CD14-positive monocyte (primary cell): ENCODE measurements at regions not wholly inside any gene's neighbourhood (a gene's known extent, or its start where the extent isn't known, plus 50 kb on each side); places are given as distances from the start of the nearest gene placed in this dataset.

Experiments
- DNase-seq, 3 donors: peaks; one replicate each; pipeline ENCODE4 v3.0.0-alpha.2; 2011 to 2022
- H2AFZ ChIP-seq: 2 replicates; pipeline ENCODE4 v1.6.0; 2012; ENCODE audit warnings: mild to moderate bottlenecking, low read depth, low read length, inconsistent platforms; ENCODE audit not compliant: insufficient read depth, poor library complexity, severe bottlenecking
- H3K27ac ChIP-seq, 2 donors: 1 replicate in 1 of 2; 2 replicates in 1 of 2; pipeline ENCODE4 v1.5.1; 2012 to 2013; ENCODE audit warnings: low read length in 2 of 2, control low read depth in 1 of 2, inconsistent platforms in 1 of 2, low read depth in 1 of 2, mild to moderate bottlenecking in 1 of 2
- H3K27me3 ChIP-seq, 2 donors: one replicate each; pipeline versions ENCODE4 v1.6.0 to v1.6.1; 2011 to 2013; ENCODE audit warnings: low read length in 2 of 2; ENCODE audit not compliant: control insufficient read depth in 2 of 2, insufficient read depth in 2 of 2
- H3K36me3 ChIP-seq, 2 donors: replicated peaks in 1 of 2; 1 replicate in 1 of 2; 2 replicates in 1 of 2; pipeline versions ENCODE4 v1.5.1 to v1.6.1; 2012 to 2013; ENCODE audit warnings: low read length in 2 of 2, control low read depth in 1 of 2, inconsistent platforms in 1 of 2, mild to moderate bottlenecking in 1 of 2; ENCODE audit not compliant: insufficient read depth in 2 of 2, control insufficient read depth in 1 of 2
- H3K4me1 ChIP-seq, 2 donors: 1 replicate in 1 of 2; 2 replicates in 1 of 2; pipeline versions ENCODE4 v1.5.1 to v1.6.1; 2012 to 2013; ENCODE audit warnings: low read length in 2 of 2, control low read depth in 1 of 2, inconsistent platforms in 1 of 2, mild to moderate bottlenecking in 1 of 2, moderate library complexity in 1 of 2; ENCODE audit not compliant: insufficient read depth in 2 of 2, control insufficient read depth in 1 of 2
- H3K4me2 ChIP-seq: replicated peaks from 2 replicates; pipeline ENCODE3; 2012; ENCODE audit warnings: low read length, moderate library complexity, mild to moderate bottlenecking; ENCODE audit not compliant: poor library complexity, severe bottlenecking; ENCODE audit errors: extremely low read depth
- H3K4me3 ChIP-seq, 3 experiments: fragments of 200-600 bp in 1 of 3; sonication (generic) in 1 of 3; replicated peaks in 1 of 3; 1 replicate in 2 of 3; 2 replicates in 1 of 3; pipeline ENCODE4 v1.5.1; 2011 to 2013; ENCODE audit warnings: low read length in 3 of 3, mild to moderate bottlenecking in 3 of 3, control low read depth in 2 of 3, low read depth in 2 of 3, inconsistent platforms in 1 of 3, moderate library complexity in 1 of 3
- H3K79me2 ChIP-seq: 2 replicates; pipeline ENCODE4 v1.6.0; 2012; ENCODE audit warnings: mild to moderate bottlenecking, control low read depth, inconsistent platforms, low read length, moderate library complexity; ENCODE audit not compliant: insufficient read depth
- H3K9ac ChIP-seq: 2 replicates; pipeline ENCODE4 v1.6.0; 2017; ENCODE audit warnings: low read length, mild to moderate bottlenecking; ENCODE audit not compliant: insufficient read depth, poor library complexity, severe bottlenecking
- H3K9me3 ChIP-seq, 2 donors: replicated peaks in 1 of 2; 1 replicate in 1 of 2; 2 replicates in 1 of 2; pipeline versions ENCODE4 v1.5.1 to v1.6.1; 2012 to 2013; ENCODE audit warnings: low read length in 2 of 2, control low read depth in 1 of 2; ENCODE audit not compliant: control insufficient read depth in 1 of 2, insufficient read depth in 1 of 2
- H4K20me1 ChIP-seq: 2 replicates; pipeline ENCODE4 v1.6.0; 2012; ENCODE audit warnings: mild to moderate bottlenecking, low read length, control low read depth, moderate library complexity; ENCODE audit not compliant: insufficient read depth
- H3K27ac Mint-ChIP-seq, 7 donors: one replicate each; pipeline ENCODE4 v1.8.0; 2020; ENCODE audit warnings: mild to moderate bottlenecking in 7 of 7, mixed read lengths in 7 of 7, moderate library complexity in 6 of 7, inconsistent platforms in 2 of 7
- H3K27me3 Mint-ChIP-seq, 3 donors: one replicate each; pipeline ENCODE4 v1.8.0; 2021 to 2022; ENCODE audit warnings: low read depth in 3 of 3, mild to moderate bottlenecking in 3 of 3, mixed read lengths in 3 of 3, moderate library complexity in 3 of 3, inconsistent platforms in 1 of 3
- H3K36me3 Mint-ChIP-seq, 2 donors: one replicate each; pipeline ENCODE4 v1.8.0; 2020; ENCODE audit warnings: mixed read lengths in 2 of 2, inconsistent platforms in 1 of 2, mild to moderate bottlenecking in 1 of 2
- H3K4me1 Mint-ChIP-seq: one replicate; pipeline ENCODE4 v1.8.0; 2020; ENCODE audit warnings: mild to moderate bottlenecking, mixed read lengths
- H3K4me3 Mint-ChIP-seq, 2 donors: one replicate each; pipeline ENCODE4 v1.8.0; 2020; ENCODE audit warnings: mild to moderate bottlenecking in 2 of 2, mixed read lengths in 2 of 2, moderate library complexity in 1 of 2
- H3K9me3 Mint-ChIP-seq, 7 donors: one replicate each; pipeline ENCODE4 v1.8.0; 2020 to 2022; ENCODE audit warnings: mixed read lengths in 7 of 7, mild to moderate bottlenecking in 6 of 7, moderate library complexity in 6 of 7, inconsistent platforms in 2 of 7
- CTCF ChIP-seq: fragments of 200-600 bp; IDR thresholded peaks from one replicate; pipeline ENCODE4 v1.8.0; 2022; ENCODE audit warnings: antibody characterized with exemption, mild to moderate bottlenecking
- WGBS: methylation state at CpG from one replicate; pipeline ENCODE4 v1.1.5; 2013; ENCODE audit warnings: missing lambda C conversion rate; ENCODE audit not compliant: insufficient coverage; 5-methylcytosine and 5-hydroxymethylcytosine counted together
- intact Hi-C, 2 donors: fragments of 100-400 bp; cut with micrococcal nuclease; formaldehyde crosslinking; loops; one replicate each; pipeline versions ENCODE4 v1.15.0 to v1.15.1; 2023

- no peaks in the 10 kb centered on the region for H3K9me3 ChIP-seq
- H3K4me2 ChIP-seq, result no peak overlapping the region
- no peaks in the 10 kb centered on the region for H3K27me3 ChIP-seq
- H3K4me1 ChIP-seq, result no peaks in the 10 kb centered on the region
- DNase-seq, result no peak
- peaks cover 0 to 5% (median 3%) of the 10 kb centered on the region in 7 donors for H3K9me3 Mint-ChIP-seq
- H3K27ac Mint-ChIP-seq, result no peak overlapping the region
- no peak overlapping the region for H3K9ac ChIP-seq
- no peaks in the 10 kb centered on the region for H3K36me3 ChIP-seq
- H4K20me1 ChIP-seq, result no peaks in the 10 kb centered on the region
- intact Hi-C loops, result no loop called here
- TF ChIP-seq CTCF, result no peak
- H3K27ac ChIP-seq, result no peak overlapping the region
- H3K4me1 Mint-ChIP-seq, result no peaks in the 10 kb centered on the region
- H3K27me3 Mint-ChIP-seq, result peaks cover 0 to 1% (median 0%) of the 10 kb centered on the region in 3 donors
- no peak overlapping the region for H3K4me3 ChIP-seq
- H3K36me3 Mint-ChIP-seq, result no peaks in the 10 kb centered on the region
- H3K79me2 ChIP-seq, result no peaks in the 10 kb centered on the region
- H2AFZ ChIP-seq, result no peak overlapping the region
- no peak overlapping the region for H3K4me3 Mint-ChIP-seq
Measured at GRCh38 chr2:147353072-147353381, 491.8 kb upstream of the ACVR2A start.

- intact Hi-C loops, result no loop called here
- no peak overlapping the region for H3K4me3 Mint-ChIP-seq
- H3K36me3 Mint-ChIP-seq, result no peaks in the 10 kb centered on the region
- Histone ChIP-seq H4K20me1 (no peaks in the 10 kb centered on the region), H2AFZ (no peak overlapping the region), H3K9ac (no peak overlapping the region), H3K79me2 (no peaks in the 10 kb centered on the region), H3K27me3 (no peaks in the 10 kb centered on the region), H3K9me3 (no peaks in the 10 kb centered on the region), H3K36me3 (no peaks in the 10 kb centered on the region), H3K4me3 (no peak overlapping the region), H3K4me2 (no peak overlapping the region), H3K4me1 (no peaks in the 10 kb centered on the region), H3K27ac (no peak overlapping the region)
- no peak for TF ChIP-seq CTCF
- H3K4me1 Mint-ChIP-seq, result no peaks in the 10 kb centered on the region
- no peaks in the 10 kb centered on the region for H3K27me3 Mint-ChIP-seq
- H3K9me3 Mint-ChIP-seq, result peaks cover 0 to 5% (median 3%) of the 10 kb centered on the region in 7 donors
- DNase-seq, result no peak
- H3K27ac Mint-ChIP-seq, result no peak overlapping the region
- 84% methylated on average over 3 of the region's 8 CpGs for WGBS
Measured at GRCh38 chr2:147352264-147353071, 492.4 kb upstream of the ACVR2A start.
